ENCODE measurements at regions not wholly inside any gene's neighbourhood (a gene's known extent, or its start where the extent isn't known, plus 50 kb on each side); places are given as distances from the start of the nearest gene placed in this dataset.

DNA sequence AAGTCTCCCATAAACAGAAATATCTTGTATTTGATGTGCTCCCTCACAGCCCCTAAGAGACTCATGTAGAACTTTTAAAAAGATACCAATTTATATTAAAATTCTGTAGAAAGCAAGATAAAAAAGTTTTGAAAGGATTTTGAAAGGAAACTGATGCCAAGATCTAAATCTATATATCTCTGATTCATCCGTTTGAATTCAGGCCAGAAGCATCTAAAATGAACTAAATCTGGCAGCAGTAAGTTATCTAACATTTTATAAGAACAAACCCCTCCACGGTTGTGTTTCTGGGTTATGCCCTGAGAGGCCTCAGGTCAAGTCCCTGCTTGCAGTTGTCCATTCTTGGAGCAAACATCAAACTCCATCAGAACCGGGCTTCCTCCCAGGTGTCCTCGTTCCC, 165.8 kb downstream of the FBXO15 start:
- no peaks in the 10 kb centered on the region for H3K27me3 ChIP-seq (ENCODE audit: insufficient read depth, low read length)
- H3K4me3 Mint-ChIP-seq, result no peak overlapping the region
- CTCF ChIA-PET (ENCODE audit: partially characterized antibody), result no interaction called here
- H3K9me3 Mint-ChIP-seq, result no peaks in the 10 kb centered on the region
- no peak overlapping the region for H3K27ac Mint-ChIP-seq
- no peak overlapping the region for H3K4me3 ChIP-seq (ENCODE audit: low read length in 2 of 2)
- POLR2A ChIA-PET (ENCODE audit: partially characterized antibody), result no interaction called here
- no peaks in the 10 kb centered on the region for H3K4me1 ChIP-seq (ENCODE audit: insufficient read depth, low read length)
- no peaks in the 10 kb centered on the region for H3K9me3 ChIP-seq (ENCODE audit: control insufficient read depth in 1 of 2, low read length in 2 of 2)
- no peak overlapping the region for H3K27ac ChIP-seq (ENCODE audit: low read depth, low read length)
- peaks cover 4 to 8% of the 10 kb centered on the region in 2 donors for H3K27me3 Mint-ChIP-seq
- no peak for DNase-seq
- no peaks in the 10 kb centered on the region for H3K36me3 ChIP-seq (ENCODE audit: insufficient read depth, low read length)
- no peaks in the 10 kb centered on the region for H3K4me1 Mint-ChIP-seq
- intact Hi-C loops (cut with micrococcal nuclease), result no loop called here
- no peaks in the 10 kb centered on the region for H3K36me3 Mint-ChIP-seq

- no peaks in the 10 kb centered on the region for H3K9me3 ChIP-seq (ENCODE audit: control insufficient read depth in 1 of 2, low read length in 2 of 2)
- Mint-ChIP-seq H3K36me3 (no peaks in the 10 kb centered on the region), H3K27me3 (peaks cover 4 to 8% of the 10 kb centered on the region in 2 donors), H3K4me3 (no peak overlapping the region), H3K27ac (peak overlapping the region in 1 of 7 donors; percentile 37), H3K4me1 (no peaks in the 10 kb centered on the region), H3K9me3 (no peaks in the 10 kb centered on the region)
- no peaks in the 10 kb centered on the region for H3K36me3 ChIP-seq (ENCODE audit: insufficient read depth, low read length)
- H3K27me3 ChIP-seq (ENCODE audit: insufficient read depth, low read length), result no peaks in the 10 kb centered on the region
- no peak for DNase-seq
- no peaks in the 10 kb centered on the region for H3K4me1 ChIP-seq (ENCODE audit: insufficient read depth, low read length)
- ChIA-PET CTCF (ENCODE audit: partially characterized antibody) (no interaction called here), POLR2A (ENCODE audit: partially characterized antibody) (no interaction called here)
- no peak overlapping the region for H3K27ac ChIP-seq (ENCODE audit: low read depth, low read length)
- H3K4me3 ChIP-seq (ENCODE audit: low read length in 2 of 2), result no peak overlapping the region
- intact Hi-C loops (cut with micrococcal nuclease), result no loop called here
These were observed 167.2 kb downstream of the FBXO15 start for GRCh38 chr18:73980289-73980979.

GRCh38 chr18:73979742-73980141, 167.9 kb downstream of the FBXO15 start:
- Mint-ChIP-seq H3K9me3 (no peaks in the 10 kb centered on the region), H3K4me3 (no peak overlapping the region), H3K27ac (no peak overlapping the region), H3K36me3 (no peaks in the 10 kb centered on the region), H3K4me1 (no peaks in the 10 kb centered on the region), H3K27me3 (peaks cover 4 to 9% of the 10 kb centered on the region in 2 donors)
- DNase-seq, result no peak
- no peak overlapping the region for H3K4me3 ChIP-seq (ENCODE audit: low read length in 2 of 2)
- no peaks in the 10 kb centered on the region for H3K9me3 ChIP-seq (ENCODE audit: control insufficient read depth in 1 of 2, low read length in 2 of 2)
- H3K4me1 ChIP-seq (ENCODE audit: insufficient read depth, low read length), result no peaks in the 10 kb centered on the region
- no peaks in the 10 kb centered on the region for H3K27me3 ChIP-seq (ENCODE audit: insufficient read depth, low read length)
- H3K36me3 ChIP-seq (ENCODE audit: insufficient read depth, low read length), result no peaks in the 10 kb centered on the region
- no peak overlapping the region for H3K27ac ChIP-seq (ENCODE audit: low read depth, low read length)
- CTCF ChIA-PET (ENCODE audit: partially characterized antibody), result no interaction called here
- POLR2A ChIA-PET (ENCODE audit: partially characterized antibody), result no interaction called here
- intact Hi-C loops (cut with micrococcal nuclease), result no loop called here

DNA sequence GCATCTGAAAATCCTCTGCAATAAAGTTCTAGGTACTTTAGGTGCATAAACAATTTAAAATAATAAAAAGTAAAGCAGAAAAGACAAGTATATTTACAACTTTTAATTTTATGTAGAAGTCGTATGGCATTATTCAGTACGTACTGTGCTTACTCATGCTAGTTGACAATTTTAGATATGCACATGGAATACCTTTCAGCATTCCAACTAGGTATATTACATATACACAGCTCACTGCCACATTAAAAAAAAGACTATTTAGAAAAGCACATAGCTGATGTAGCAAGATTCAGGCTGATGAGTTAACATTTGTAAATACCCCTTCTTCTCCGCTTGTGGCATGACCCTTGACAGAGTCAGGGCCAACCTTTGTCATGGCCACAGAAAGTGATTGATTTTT, 171.2 kb downstream of the FBXO15 start:
- ChIA-PET POLR2A (ENCODE audit: partially characterized antibody) (no interaction called here), CTCF (ENCODE audit: partially characterized antibody) (no interaction called here)
- Histone ChIP-seq H3K4me3 (ENCODE audit: low read length in 2 of 2) (no peak overlapping the region), H3K36me3 (ENCODE audit: insufficient read depth, low read length) (no peaks in the 10 kb centered on the region), H3K9me3 (ENCODE audit: control insufficient read depth in 1 of 2, low read length in 2 of 2) (no peaks in the 10 kb centered on the region), H3K27ac (ENCODE audit: low read depth, low read length) (no peak overlapping the region), H3K4me1 (ENCODE audit: insufficient read depth, low read length) (no peaks in the 10 kb centered on the region), H3K27me3 (ENCODE audit: insufficient read depth, low read length) (no peaks in the 10 kb centered on the region)
- H3K4me3 Mint-ChIP-seq, result no peak overlapping the region
- H3K4me1 Mint-ChIP-seq, result no peaks in the 10 kb centered on the region
- H3K27me3 Mint-ChIP-seq, result peaks cover 10 to 11% of the 10 kb centered on the region in 2 donors
- H3K27ac Mint-ChIP-seq, result no peak overlapping the region
- no peaks in the 10 kb centered on the region for H3K9me3 Mint-ChIP-seq
- DNase-seq, result no peak
- intact Hi-C loops (cut with micrococcal nuclease), result no loop called here
- no peaks in the 10 kb centered on the region for H3K36me3 Mint-ChIP-seq

GRCh38 chr18:73975266-73975665, 172.4 kb downstream of the FBXO15 start:
- no peaks in the 10 kb centered on the region for H3K36me3 ChIP-seq (ENCODE audit: insufficient read depth, low read length)
- H3K4me3 Mint-ChIP-seq, result no peak overlapping the region
- peaks cover 9 to 11% of the 10 kb centered on the region in 2 donors for H3K27me3 Mint-ChIP-seq
- H3K27ac Mint-ChIP-seq, result no peak overlapping the region
- no peaks in the 10 kb centered on the region for H3K4me1 Mint-ChIP-seq
- intact Hi-C loops (cut with micrococcal nuclease), result no loop called here
- no peaks in the 10 kb centered on the region for H3K4me1 ChIP-seq (ENCODE audit: insufficient read depth, low read length)
- H3K27ac ChIP-seq (ENCODE audit: low read depth, low read length), result no peak overlapping the region
- POLR2A ChIA-PET (ENCODE audit: partially characterized antibody), result no interaction called here
- H3K9me3 ChIP-seq (ENCODE audit: control insufficient read depth in 1 of 2, low read length in 2 of 2), result no peaks in the 10 kb centered on the region
- H3K4me3 ChIP-seq (ENCODE audit: low read length in 2 of 2), result no peak overlapping the region
- no peaks in the 10 kb centered on the region for H3K36me3 Mint-ChIP-seq
- H3K27me3 ChIP-seq (ENCODE audit: insufficient read depth, low read length), result no peaks in the 10 kb centered on the region
- H3K9me3 Mint-ChIP-seq, result no peaks in the 10 kb centered on the region
- CTCF ChIA-PET (ENCODE audit: partially characterized antibody), result no interaction called here
- DNase-seq, result no peak

- no peaks in the 10 kb centered on the region for H3K9me3 ChIP-seq (ENCODE audit: control insufficient read depth in 1 of 2, low read length in 2 of 2)
- no peaks in the 10 kb centered on the region for H3K36me3 Mint-ChIP-seq
- H3K4me3 Mint-ChIP-seq, result no peak overlapping the region
- no peaks in the 10 kb centered on the region for H3K4me1 ChIP-seq (ENCODE audit: insufficient read depth, low read length)
- H3K27me3 ChIP-seq (ENCODE audit: insufficient read depth, low read length), result no peaks in the 10 kb centered on the region
- H3K36me3 ChIP-seq (ENCODE audit: insufficient read depth, low read length), result no peaks in the 10 kb centered on the region
- H3K4me3 ChIP-seq (ENCODE audit: low read length in 2 of 2), result no peak overlapping the region
- no peaks in the 10 kb centered on the region for H3K4me1 Mint-ChIP-seq
- ChIA-PET CTCF (ENCODE audit: partially characterized antibody) (no interaction called here), POLR2A (ENCODE audit: partially characterized antibody) (no interaction called here)
- peaks cover 7 to 11% of the 10 kb centered on the region in 2 donors for H3K27me3 Mint-ChIP-seq
- no peak overlapping the region for H3K27ac Mint-ChIP-seq
- intact Hi-C loops (cut with micrococcal nuclease), result no loop called here
- no peak overlapping the region for H3K27ac ChIP-seq (ENCODE audit: low read depth, low read length)
- DNase-seq, result no peak
- no peaks in the 10 kb centered on the region for H3K9me3 Mint-ChIP-seq
These were observed 173.7 kb downstream of the FBXO15 start for GRCh38 chr18:73973972-73974371.

GRCh38 chr18:73966954-73967353, 180.7 kb downstream of the FBXO15 start:
- Mint-ChIP-seq H3K4me1 (no peaks in the 10 kb centered on the region), H3K27ac (no peak overlapping the region), H3K4me3 (no peak overlapping the region), H3K36me3 (no peaks in the 10 kb centered on the region), H3K9me3 (peaks cover 0 to 2% (median 0%) of the 10 kb centered on the region in 8 donors), H3K27me3 (peaks cover 4 to 9% of the 10 kb centered on the region in 2 donors)
- H3K4me1 ChIP-seq (ENCODE audit: insufficient read depth, low read length), result no peaks in the 10 kb centered on the region
- intact Hi-C loops (cut with micrococcal nuclease), result no loop called here
- CTCF ChIA-PET (ENCODE audit: partially characterized antibody), result no interaction called here
- no peak for DNase-seq
- H3K27ac ChIP-seq (ENCODE audit: low read depth, low read length), result no peak overlapping the region
- H3K36me3 ChIP-seq (ENCODE audit: insufficient read depth, low read length), result no peaks in the 10 kb centered on the region
- H3K4me3 ChIP-seq (ENCODE audit: low read length in 2 of 2), result no peak overlapping the region
- POLR2A ChIA-PET (ENCODE audit: partially characterized antibody), result no interaction called here
- no peaks in the 10 kb centered on the region for H3K27me3 ChIP-seq (ENCODE audit: insufficient read depth, low read length)
- no peaks in the 10 kb centered on the region for H3K9me3 ChIP-seq (ENCODE audit: control insufficient read depth in 1 of 2, low read length in 2 of 2)

DNA sequence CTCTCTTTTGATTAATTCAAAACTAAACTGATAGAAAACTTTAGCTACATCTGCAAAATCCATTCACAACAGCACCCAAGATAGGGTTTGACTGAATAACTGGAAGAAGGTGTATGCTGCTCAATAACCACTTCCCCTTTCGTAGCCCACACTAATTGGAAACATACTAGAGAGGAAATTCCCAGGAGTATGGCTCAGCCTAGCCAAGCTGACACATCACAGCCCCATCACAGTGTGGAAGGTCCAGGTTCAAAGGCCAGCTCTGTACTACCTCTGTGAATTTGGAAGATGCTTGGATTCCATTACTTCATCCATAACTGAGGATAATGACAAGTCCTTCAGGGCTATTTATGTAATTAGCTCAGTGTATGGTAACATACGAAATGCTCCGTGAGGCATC, 185.4 kb downstream of the FBXO15 start:
- Mint-ChIP-seq H3K27me3 (peaks cover 6 to 8% of the 10 kb centered on the region in 2 donors), H3K4me1 (no peaks in the 10 kb centered on the region), H3K27ac (no peak overlapping the region), H3K4me3 (no peak overlapping the region), H3K9me3 (peaks cover 0 to 2% (median 0%) of the 10 kb centered on the region in 8 donors), H3K36me3 (no peaks in the 10 kb centered on the region)
- DNase-seq, result no peak
- no peaks in the 10 kb centered on the region for H3K9me3 ChIP-seq (ENCODE audit: control insufficient read depth in 1 of 2, low read length in 2 of 2)
- no peaks in the 10 kb centered on the region for H3K4me1 ChIP-seq (ENCODE audit: insufficient read depth, low read length)
- ChIA-PET CTCF (ENCODE audit: partially characterized antibody) (no interaction called here), POLR2A (ENCODE audit: partially characterized antibody) (no interaction called here)
- no peak overlapping the region for H3K27ac ChIP-seq (ENCODE audit: low read depth, low read length)
- H3K4me3 ChIP-seq (ENCODE audit: low read length in 2 of 2), result no peak overlapping the region
- H3K36me3 ChIP-seq (ENCODE audit: insufficient read depth, low read length), result no peaks in the 10 kb centered on the region
- no peaks in the 10 kb centered on the region for H3K27me3 ChIP-seq (ENCODE audit: insufficient read depth, low read length)
- intact Hi-C loops (cut with micrococcal nuclease), result no loop called here

Data from CD4-positive, alpha-beta memory T cell (primary cell).